ENCODE measurements at regions not wholly inside any gene's neighbourhood (a gene's known extent, or its start where the extent isn't known, plus 50 kb on each side); places are given as distances from the start of the nearest gene placed in this dataset.
"Not testable (repeated sequence)": the region's sequence is repeated elsewhere in the genome, so short reads cannot be mapped to it uniquely, and the experiment has no call there.

DNA sequence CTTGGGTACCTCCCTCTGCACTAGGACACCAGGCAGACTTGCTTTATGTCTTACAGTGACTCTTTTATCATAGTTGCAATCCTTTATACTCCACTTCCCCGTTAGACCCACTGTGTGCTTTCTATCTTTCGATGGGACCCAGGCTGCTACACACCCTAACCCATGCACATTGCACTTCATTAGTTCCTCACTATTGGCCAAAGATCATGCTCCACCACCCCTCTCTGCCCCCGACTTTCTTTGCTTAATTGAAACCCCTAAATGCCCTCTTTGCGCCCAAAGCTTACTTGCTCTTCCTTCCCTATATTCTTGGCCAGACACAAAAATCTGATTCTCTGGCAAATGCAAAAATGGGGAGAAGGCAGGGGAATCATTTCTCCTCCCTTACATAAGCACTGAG, 3953.3 kb upstream of the OR11H1 start:
- TF ChIP-seq, protein P1, sequence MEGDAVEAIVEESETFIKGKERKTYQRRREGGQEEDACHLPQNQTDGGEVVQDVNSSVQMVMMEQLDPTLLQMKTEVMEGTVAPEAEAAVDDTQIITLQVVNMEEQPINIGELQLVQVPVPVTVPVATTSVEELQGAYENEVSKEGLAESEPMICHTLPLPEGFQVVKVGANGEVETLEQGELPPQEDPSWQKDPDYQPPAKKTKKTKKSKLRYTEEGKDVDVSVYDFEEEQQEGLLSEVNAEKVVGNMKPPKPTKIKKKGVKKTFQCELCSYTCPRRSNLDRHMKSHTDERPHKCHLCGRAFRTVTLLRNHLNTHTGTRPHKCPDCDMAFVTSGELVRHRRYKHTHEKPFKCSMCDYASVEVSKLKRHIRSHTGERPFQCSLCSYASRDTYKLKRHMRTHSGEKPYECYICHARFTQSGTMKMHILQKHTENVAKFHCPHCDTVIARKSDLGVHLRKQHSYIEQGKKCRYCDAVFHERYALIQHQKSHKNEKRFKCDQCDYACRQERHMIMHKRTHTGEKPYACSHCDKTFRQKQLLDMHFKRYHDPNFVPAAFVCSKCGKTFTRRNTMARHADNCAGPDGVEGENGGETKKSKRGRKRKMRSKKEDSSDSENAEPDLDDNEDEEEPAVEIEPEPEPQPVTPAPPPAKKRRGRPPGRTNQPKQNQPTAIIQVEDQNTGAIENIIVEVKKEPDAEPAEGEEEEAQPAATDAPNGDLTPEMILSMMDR (IDR thresholded peaks at IDR 0.05; ENCODE audit: low read depth, low read length), result not testable (repeated sequence)
- not testable (repeated sequence) for TF ChIP-seq POLR2A (IDR thresholded peaks at IDR 0.05; ENCODE audit: extremely low read depth, insufficient read length); MYC (IDR thresholded peaks at IDR 0.05; ENCODE audit: low read depth, low read length)
- TF ChIP-seq, protein P2, sequence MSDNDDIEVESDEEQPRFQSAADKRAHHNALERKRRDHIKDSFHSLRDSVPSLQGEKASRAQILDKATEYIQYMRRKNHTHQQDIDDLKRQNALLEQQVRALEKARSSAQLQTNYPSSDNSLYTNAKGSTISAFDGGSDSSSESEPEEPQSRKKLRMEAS (IDR thresholded peaks at IDR 0.05; ENCODE audit: low read depth, low read length), result not testable (repeated sequence)
